NCI-H1048 (cell line): ENCODE measurements at regions not wholly inside any gene's neighbourhood (a gene's known extent, or its start where the extent isn't known, plus 50 kb on each side); places are given as distances from the start of the nearest gene placed in this dataset.

Source experiments
- DNase-seq: peaks from one replicate; lab custom pipeline; 2025; lab: John Stamatoyannopoulos, UW

DNA sequence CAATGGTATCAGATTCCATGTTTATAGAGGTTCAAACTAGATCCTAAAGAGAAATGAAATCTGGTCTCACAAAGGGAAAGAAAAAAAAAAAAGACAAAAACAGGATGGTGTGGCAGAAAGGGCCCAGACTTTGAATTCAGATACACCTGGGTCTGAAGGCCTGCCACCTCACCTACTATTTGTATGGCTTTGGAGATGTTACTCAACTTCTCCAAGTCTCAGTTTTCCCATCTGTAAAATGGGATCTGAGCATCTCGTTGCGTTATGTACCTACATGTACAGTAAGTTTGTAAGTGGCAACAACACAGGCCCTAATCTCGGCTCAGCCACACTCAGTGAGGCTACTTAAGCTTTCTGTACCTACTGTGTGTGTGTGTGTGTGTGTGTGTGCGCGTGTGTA, 147.5 kb upstream of the FGGY start:
- DNase-seq: no peak

- no peak for DNase-seq
Measured at GRCh38 chr1:59150577-59151386, 146.1 kb upstream of the FGGY start.

DNA sequence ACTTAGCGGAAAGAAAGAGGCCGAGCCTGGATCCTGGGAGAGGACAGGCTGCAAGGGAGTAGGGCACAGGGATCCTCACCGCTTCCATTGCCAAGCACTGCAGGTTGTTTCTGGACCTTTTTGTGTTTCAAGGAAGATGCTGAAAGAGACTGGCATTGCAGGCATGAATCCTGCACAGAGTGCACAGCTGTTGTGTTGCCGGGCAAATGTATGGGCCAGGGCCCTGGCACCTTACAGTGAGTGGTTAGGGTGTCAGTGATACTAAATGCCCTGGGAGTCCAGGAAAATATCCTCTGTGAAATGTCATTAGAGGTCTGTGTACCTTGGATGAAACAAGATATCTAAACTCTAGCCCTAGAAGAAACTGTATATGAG, 145.5 kb upstream of the FGGY start:
- DNase-seq: no peak

DNA sequence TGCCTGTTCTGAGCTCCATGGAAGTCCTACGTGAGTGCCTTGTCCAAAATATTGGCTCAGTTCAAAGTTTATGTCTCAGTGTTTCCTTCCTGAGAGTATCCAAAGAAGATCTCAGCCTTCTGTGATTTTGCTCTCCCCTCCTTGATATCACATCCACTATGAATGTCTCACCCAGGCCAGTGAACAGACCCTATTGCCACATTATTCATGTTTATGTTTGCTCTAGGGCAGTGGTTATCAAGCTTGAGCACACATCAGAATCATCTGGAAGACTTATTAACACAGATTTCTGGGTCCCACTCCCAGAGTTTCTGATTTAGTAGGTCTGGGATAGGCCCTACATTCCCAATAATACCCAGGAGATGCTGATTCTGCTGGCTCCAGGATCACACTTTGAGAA, 145.0 kb upstream of the FGGY start:
- DNase-seq: no peak

- no peak for DNase-seq
Measured at GRCh38 chr1:59152511-59152910, 144.4 kb upstream of the FGGY start.

GRCh38 chr1:59154401-59154800, 142.5 kb upstream of the FGGY start:
- DNase-seq: no peak

DNA sequence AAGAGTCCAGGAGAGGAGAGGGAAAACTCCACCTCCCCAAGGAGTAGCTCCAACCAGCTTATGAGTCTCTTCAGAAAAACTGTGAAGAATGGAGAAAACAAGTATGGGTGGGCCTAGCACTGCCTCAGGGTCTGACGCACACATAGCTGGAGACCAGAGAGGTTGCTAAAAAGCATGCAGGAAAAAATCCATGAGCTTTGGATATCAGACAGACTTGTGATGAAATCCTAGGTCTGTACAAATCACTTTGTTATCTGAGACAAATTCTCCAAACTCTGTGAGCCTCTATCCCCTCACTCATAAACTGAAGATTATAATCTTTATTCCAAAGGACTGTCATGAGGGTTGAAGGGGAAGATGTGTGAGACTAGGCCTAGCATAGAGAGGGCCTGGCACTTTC, 141.5 kb upstream of the FGGY start:
- no peak for DNase-seq

DNA sequence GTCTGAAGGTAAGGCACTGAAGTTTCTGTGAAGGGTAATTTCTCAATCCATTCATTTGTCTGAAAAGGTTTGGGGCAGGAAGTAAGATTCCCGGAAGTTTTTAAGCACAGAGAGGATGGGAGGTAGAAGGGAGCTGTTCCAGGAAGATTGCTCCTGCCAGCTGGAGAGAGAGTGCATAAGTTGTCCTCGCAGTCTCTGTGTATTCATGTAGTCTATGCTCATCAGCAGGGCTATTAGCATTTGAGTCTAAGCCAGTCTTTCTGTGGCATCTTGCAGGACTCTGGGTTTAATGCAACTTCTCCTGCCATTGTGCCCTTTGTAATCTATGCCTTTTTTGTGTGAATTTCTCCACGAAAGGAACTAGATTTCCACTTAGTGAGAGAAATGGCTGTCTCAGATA, 140.8 kb upstream of the FGGY start:
- DNase-seq: no peak

DNA sequence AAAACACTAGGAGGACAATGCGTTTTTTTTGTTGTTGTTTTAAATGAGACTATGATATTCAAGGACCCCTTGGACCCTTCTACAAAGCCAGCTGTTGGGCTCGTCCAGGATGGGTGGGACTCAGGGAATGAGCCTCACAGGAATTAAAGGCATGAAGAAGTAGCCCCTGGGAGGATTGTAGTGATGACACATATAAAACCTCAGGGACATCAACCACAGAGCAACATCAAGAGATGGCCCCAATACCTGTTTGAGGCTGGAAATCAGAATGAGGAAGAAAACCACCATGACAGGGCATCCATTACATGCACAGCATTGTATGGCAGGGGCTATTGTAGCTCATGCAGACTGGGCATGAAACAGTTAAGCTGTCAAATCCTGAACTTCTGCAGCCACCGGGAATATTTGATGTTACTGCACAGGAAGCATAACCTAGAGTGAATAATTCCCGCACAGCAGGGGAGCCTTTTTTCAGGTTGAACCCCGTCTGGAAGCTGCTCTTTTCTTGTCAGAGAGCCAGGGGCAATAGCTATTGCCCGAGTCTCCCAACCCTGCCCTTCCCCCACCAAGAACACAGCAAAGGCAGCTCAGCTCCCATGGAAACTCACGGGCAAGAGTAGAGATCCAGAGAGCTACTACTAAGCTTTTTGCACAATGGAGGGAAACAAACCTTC, 140.2 kb upstream of the FGGY start:
- DNase-seq: no peak

- no peak for DNase-seq
Measured at GRCh38 chr1:59158321-59158720, 138.6 kb upstream of the FGGY start.

DNA sequence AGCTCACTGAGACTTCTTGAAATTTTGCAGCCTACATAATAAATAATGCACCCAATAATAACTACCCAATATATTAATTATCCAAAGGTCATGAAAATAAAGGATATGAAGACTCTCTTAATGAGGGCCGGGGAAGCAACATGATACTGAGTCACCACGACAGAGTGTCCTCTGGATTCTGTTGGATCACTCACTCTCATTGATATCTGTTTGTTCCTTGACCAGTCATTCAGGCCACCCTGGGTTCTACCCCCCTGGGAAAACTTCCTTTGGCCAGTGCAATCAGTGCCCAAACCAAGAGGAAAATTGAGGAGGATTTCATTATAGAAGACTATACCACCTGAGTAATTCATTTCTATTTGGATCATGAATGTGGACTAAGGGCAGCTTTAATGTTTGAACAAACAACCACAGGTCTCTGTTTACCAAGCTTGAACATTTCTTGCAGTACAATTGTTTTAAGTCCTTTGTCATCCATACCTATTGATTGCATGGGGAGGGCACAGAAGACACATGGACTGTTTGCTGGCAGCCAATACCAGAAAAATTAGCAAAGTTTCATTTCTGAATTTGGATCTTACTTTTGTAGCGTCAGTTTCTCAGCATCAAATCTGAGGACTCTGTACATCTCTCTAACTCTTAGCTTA, 137.2 kb upstream of the FGGY start:
- no peak for DNase-seq

- no peak for DNase-seq
Measured at GRCh38 chr1:59161136-59161535, 135.8 kb upstream of the FGGY start.

- DNase-seq: no peak
Measured at GRCh38 chr1:59162665-59163064, 134.2 kb upstream of the FGGY start.

DNA sequence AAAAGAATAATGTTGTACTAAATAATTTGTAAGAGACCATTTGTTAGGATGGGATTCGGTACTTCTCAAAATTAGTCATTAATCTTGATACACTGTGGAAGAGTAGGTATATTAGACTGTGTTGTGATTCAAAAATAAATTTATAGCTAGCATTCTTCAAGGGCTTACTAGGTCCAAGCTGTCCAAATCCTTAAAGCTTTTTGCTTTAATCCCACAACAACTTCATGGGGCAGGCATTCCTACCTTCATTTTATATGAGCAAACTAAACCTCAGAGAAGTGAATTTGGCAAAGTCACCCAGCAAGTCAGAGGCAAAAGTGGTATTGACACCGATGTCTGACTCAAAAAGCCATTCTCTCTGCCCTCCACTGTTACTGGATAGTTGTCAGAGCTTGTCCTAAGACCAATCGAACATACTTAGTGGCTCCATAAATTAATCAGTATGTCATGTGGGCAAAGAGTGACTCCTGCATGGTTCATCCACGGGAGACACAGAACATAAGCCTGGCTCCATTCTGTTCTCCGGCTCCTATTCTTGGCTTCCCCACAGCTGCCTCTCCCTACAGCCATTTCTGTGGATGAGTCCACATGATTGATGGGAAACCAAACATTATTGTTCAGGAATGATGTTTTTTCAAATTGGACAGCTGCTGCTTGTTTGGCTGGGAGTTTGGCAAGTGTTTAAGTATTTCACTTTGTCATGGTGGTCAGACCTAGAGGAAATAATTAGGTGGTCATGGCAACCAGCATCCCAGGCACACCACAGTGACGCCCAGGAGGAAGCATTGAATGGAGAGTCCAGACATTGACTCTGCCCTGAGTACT, 133.4 kb upstream of the FGGY start:
- DNase-seq: no peak

GRCh38 chr1:59164371-59164770, 132.5 kb upstream of the FGGY start:
- no peak for DNase-seq

DNA sequence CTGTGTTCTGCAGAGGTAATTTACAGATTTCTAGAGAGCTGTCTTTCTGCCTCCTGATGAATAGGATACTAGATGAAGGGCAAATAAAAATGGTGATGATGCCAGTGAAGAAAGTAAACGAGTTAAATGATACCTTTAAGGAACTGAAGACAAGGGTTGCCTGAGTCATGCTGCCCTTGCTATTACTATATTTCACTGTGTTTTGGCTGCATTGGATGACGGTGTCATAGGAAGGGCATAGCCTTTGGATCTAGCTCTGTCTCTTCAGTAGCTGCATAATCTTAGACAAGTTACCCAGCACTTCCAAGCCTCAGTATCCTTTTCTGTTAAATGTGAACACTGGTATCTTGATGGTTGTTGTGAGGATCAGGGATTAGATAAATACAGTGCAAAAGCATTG, 131.5 kb upstream of the FGGY start:
- no peak for DNase-seq

GRCh38 chr1:59169703-59170102, 127.2 kb upstream of the FGGY start:
- DNase-seq: no peak

- no peak for DNase-seq
Measured at GRCh38 chr1:59170659-59171058, 126.2 kb upstream of the FGGY start.

- DNase-seq: no peak
Measured at GRCh38 chr1:59171788-59172187, 125.1 kb upstream of the FGGY start.

DNA sequence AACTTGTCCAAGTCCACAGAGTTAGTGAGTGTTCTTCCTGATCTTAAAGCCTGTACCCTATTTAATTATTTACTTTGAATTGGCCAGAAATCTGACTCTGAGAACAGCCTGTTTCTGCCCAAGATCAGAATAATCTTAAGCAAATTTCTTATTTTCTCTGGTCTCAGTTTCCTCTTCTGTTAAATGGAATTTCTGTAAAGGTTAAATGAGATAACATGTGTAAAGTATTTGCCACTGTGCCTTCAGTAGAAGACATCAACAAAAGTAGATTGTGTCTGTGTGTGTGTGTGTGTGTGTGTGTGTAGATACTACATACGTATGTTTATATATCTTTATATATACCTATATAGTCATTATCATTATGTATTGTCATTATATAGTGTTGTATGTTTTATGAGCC, 124.2 kb upstream of the FGGY start:
- no peak for DNase-seq

- no peak for DNase-seq
Measured at GRCh38 chr1:59173721-59174120, 123.2 kb upstream of the FGGY start.

DNA sequence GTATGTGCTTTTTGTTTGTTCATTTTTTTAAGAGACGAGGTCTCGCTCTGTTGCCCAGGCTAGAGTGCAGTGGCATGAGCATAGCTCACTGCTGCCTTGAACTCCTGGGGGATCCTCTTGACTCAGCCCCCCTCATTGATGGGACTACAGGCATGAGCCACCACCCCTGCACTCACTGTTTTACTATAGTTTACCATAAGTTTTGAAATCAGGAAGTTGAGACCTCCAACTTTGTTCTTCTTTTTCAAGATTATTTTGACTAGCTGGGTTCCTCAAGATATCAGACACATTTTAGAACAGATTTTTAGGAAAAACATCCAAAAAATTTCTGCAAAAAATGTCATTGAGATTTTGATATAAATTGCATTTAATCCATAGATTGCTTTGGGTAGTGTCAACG, 120.4 kb upstream of the FGGY start:
- no peak for DNase-seq

GRCh38 chr1:59177756-59178155, 119.1 kb upstream of the FGGY start:
- DNase-seq: no peak
